GM12891 (cell line): ENCODE measurements at regions not wholly inside any gene's neighbourhood (a gene's known extent, or its start where the extent isn't known, plus 50 kb on each side); places are given as distances from the start of the nearest gene placed in this dataset.

Experiments used
- POLR2A ChIP-seq: IDR thresholded peaks from 2 replicates; pipeline ENCODE4 v1.6.1; 2011; ENCODE audit warnings: low read depth, low read length, control low read depth
- POLR2AphosphoS5 ChIP-seq: IDR thresholded peaks from 2 replicates; pipeline ENCODE4 v1.6.1; 2011; ENCODE audit warnings: low read depth, low read length, control low read depth

DNA sequence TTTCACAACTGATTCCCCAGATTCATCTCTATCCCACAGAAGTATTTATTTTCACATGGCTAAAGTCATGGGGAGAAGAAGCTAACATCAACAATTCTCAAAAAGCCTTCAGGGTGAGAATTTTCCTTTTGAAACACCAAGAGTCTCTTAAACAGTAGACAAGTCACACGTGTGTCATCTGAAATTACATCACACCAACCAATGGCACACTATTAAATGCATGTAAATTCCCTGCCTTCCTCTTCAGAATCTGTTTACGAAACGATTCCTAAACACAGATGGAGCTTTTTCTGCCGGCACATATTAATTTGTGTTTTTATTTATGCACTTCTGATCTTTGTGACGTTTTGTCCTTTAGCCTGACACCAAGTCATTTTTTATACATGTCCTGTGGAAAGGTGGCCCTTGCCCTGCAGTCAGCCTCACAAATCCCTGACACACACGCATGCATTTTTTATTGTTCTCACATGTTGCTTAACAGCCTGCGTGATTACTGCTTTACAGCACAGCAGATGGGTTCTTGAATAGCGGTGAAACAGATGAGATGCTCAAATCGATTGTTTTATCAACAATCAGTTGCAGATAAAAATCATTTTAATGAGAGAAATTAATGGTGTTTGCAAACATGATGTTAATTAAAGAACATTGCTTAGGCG, 735.9 kb upstream of the TENM3 start:
- TF ChIP-seq POLR2AphosphoS5 (no peak), POLR2A (no peak)
